GM19238 (cell line): ENCODE measurements at regions not wholly inside any gene's neighbourhood (a gene's known extent, or its start where the extent isn't known, plus 50 kb on each side); places are given as distances from the start of the nearest gene placed in this dataset.
"Not testable (repeated sequence)": the region's sequence is repeated elsewhere in the genome, so short reads cannot be mapped to it uniquely, and the experiment has no call there.

ENCODE experiments used
- DNase-seq: peaks from one replicate; pipeline ENCODE4 v3.0.0; 2011; ENCODE audit warnings: low spot score; ENCODE audit not compliant: insufficient read length

- DNase-seq = no peak
These were observed 1888.8 kb upstream of the PCDH20 start for GRCh38 chr13:63304497-63304896.

GRCh38 chr13:63299866-63300394, 1884.3 kb upstream of the PCDH20 start:
- DNase-seq = no peak

- no peak for DNase-seq
These were observed 1881.5 kb upstream of the PCDH20 start for GRCh38 chr13:63297163-63297562.

- DNase-seq = no peak
These were observed 1876.1 kb upstream of the PCDH20 start for GRCh38 chr13:63291701-63292100.

GRCh38 chr13:63288576-63288975, 1872.9 kb upstream of the PCDH20 start:
- no peak for DNase-seq

- no peak for DNase-seq
These were observed 1872.3 kb upstream of the PCDH20 start for GRCh38 chr13:63287926-63288325.

- DNase-seq = no peak
These were observed 1869.8 kb upstream of the PCDH20 start for GRCh38 chr13:63285426-63285825.

GRCh38 chr13:63279136-63279535, 1863.5 kb upstream of the PCDH20 start:
- no peak for DNase-seq

GRCh38 chr13:63274772-63275171, 1859.1 kb upstream of the PCDH20 start:
- no peak for DNase-seq

- no peak for DNase-seq
These were observed 1834.0 kb upstream of the PCDH20 start for GRCh38 chr13:63249411-63250187.

- not testable (repeated sequence) for DNase-seq
These were observed 1821.2 kb upstream of the PCDH20 start for GRCh38 chr13:63236667-63237396.

GRCh38 chr13:63218596-63218995, 1802.9 kb upstream of the PCDH20 start:
- not testable (repeated sequence) for DNase-seq

- no peak for DNase-seq
These were observed 1793.8 kb upstream of the PCDH20 start for GRCh38 chr13:63209330-63210017.

GRCh38 chr13:63208826-63209225, 1793.2 kb upstream of the PCDH20 start:
- DNase-seq = no peak

GRCh38 chr13:63206461-63206860, 1790.8 kb upstream of the PCDH20 start:
- no peak for DNase-seq

- no peak for DNase-seq
These were observed 1785.8 kb upstream of the PCDH20 start for GRCh38 chr13:63201493-63201892.

- no peak for DNase-seq
These were observed 1783.9 kb upstream of the PCDH20 start for GRCh38 chr13:63199508-63199907.

GRCh38 chr13:63198071-63198470, 1782.4 kb upstream of the PCDH20 start:
- DNase-seq = no peak

GRCh38 chr13:63195726-63196125, 1780.1 kb upstream of the PCDH20 start:
- no peak for DNase-seq

GRCh38 chr13:63190742-63191141, 1775.1 kb upstream of the PCDH20 start:
- DNase-seq = no peak

- no peak for DNase-seq
These were observed 1774.6 kb upstream of the PCDH20 start for GRCh38 chr13:63190219-63190618.

GRCh38 chr13:63189712-63190111, 1774.1 kb upstream of the PCDH20 start:
- no peak for DNase-seq
